ENCODE measurements at regions not wholly inside any gene's neighbourhood (a gene's known extent, or its start where the extent isn't known, plus 50 kb on each side); places are given as distances from the start of the nearest gene placed in this dataset.
A peak's percentile ranks its signal among the peaks of the same experiment; 100 is the strongest.

GRCh38 chr11:34773826-34774225 is 142.4 kb downstream of the APIP start:
- no peak overlapping the region for H4K5ac ChIP-seq (ENCODE audit: low read depth, low read length)
- H4K91ac ChIP-seq (ENCODE audit: insufficient read depth, low read depth, low read length), result no peak overlapping the region
- no peaks in the 10 kb centered on the region for H3K9me3 ChIP-seq (ENCODE audit: control insufficient read depth, insufficient read depth, low read length)
- BruUV-seq (replicated peaks), result no TSS peak
- H2BK120ac ChIP-seq (ENCODE audit: low read depth, low read length), result no peak overlapping the region
- H2AFZ ChIP-seq (replicated peaks; ENCODE audit: low read length, poor library complexity), result no peak overlapping the region
- no peaks in the 10 kb centered on the region for H4K20me1 ChIP-seq (ENCODE audit: insufficient read depth, low read length)
- no peak overlapping the region for H3K23ac ChIP-seq (ENCODE audit: low read depth, low read length)
- DNase-seq (peak; percentile 23), ATAC-seq (ENCODE audit: low read depth) (no peak)
- in situ Hi-C loops (cut with MboI; ENCODE audit: low sequenced_read_pairs) (no loop called here), intact Hi-C loops (cut with micrococcal nuclease) (no loop called here), dilution Hi-C loops (cut with HindIII; ENCODE audit: low sequenced_read_pairs, unreplicated experiment) (no loop called here)
- peaks cover 2% of the 10 kb centered on the region; the same call in 1 of the 2 replicates for H3K9me1 ChIP-seq (ENCODE audit: insufficient read depth, low read length)
- H3K4me2 ChIP-seq (ENCODE audit: low read depth, low read length), result no peak overlapping the region
- H2BK5ac ChIP-seq (ENCODE audit: low read depth, low read length, poor library complexity, severe bottlenecking), result no peak overlapping the region
- no peak overlapping the region for H2BK20ac ChIP-seq (ENCODE audit: low read depth, low read length)
- H3K27ac ChIP-seq (ENCODE audit: insufficient read depth, low read length), result no peak overlapping the region
- CTCF ChIA-PET, result interaction anchor here (0.7 kb wide), 1 partner anchor 120 kb away, joined by 3 read pairs; no protein-coding TSS in a partner anchor
- H3K56ac ChIP-seq (ENCODE audit: extremely low read depth, insufficient read depth, low read length), result no peak overlapping the region
- H3K4me3 ChIP-seq (ENCODE audit: insufficient read depth, low read depth, low read length), result no peak overlapping the region
- no peak overlapping the region for H2AK5ac ChIP-seq (ENCODE audit: low read depth, low read length)
- H3K79me1 ChIP-seq (ENCODE audit: low read depth in 1 of 2, low read length in 2 of 2), result no peaks in the 10 kb centered on the region
- no peak overlapping the region for H3K14ac ChIP-seq (replicated peaks; ENCODE audit: low read depth, low read length)
- no peak overlapping the region for H3K9ac ChIP-seq (ENCODE audit: low read depth, low read length)
- no peak overlapping the region for H3K4ac ChIP-seq (ENCODE audit: low read depth, low read length)
- TF ChIP-seq MXI1 (IDR thresholded peaks at IDR 0.05; ENCODE audit: borderline replicate concordance, low read depth, low read length) (no peak), POLR2A (IDR thresholded peaks at IDR 0.05; ENCODE audit: low read depth, low read length) (no peak), SMC3 (IDR thresholded peaks at IDR 0.05; ENCODE audit: low read depth, low read length) (no peak)
- H3K27me3 ChIP-seq (ENCODE audit: control insufficient read depth, insufficient read depth, low read length), result peaks cover 16% of the 10 kb centered on the region
- H2AK9ac ChIP-seq (replicated peaks; ENCODE audit: low read depth, low read length, poor library complexity), result no peak overlapping the region
- WGBS, 2 experiments (ENCODE audit: extremely low coverage in 2 of 2, insufficient read length in 1 of 2), result no CpG with 5 or more reads among the region's 1 CpG
- POLR2A ChIA-PET (ENCODE audit: unreplicated experiment), result no interaction called here
- H2BK15ac ChIP-seq (ENCODE audit: low read depth, low read length), result no peak overlapping the region
- no peak overlapping the region for H4K8ac ChIP-seq (ENCODE audit: low read depth in 2 of 2, low read length in 2 of 2)
- no peak overlapping the region for H3K18ac ChIP-seq (ENCODE audit: low read depth, low read length)
- no peaks in the 10 kb centered on the region for H3K36me3 ChIP-seq (ENCODE audit: control insufficient read depth, insufficient read depth, low read length)
- no peaks in the 10 kb centered on the region for H3K4me1 ChIP-seq (ENCODE audit: control insufficient read depth, insufficient read depth, low read length)
